ENCODE measurements at regions not wholly inside any gene's neighbourhood (a gene's known extent, or its start where the extent isn't known, plus 50 kb on each side); places are given as distances from the start of the nearest gene placed in this dataset.
"Not testable (repeated sequence)": the region's sequence is repeated elsewhere in the genome, so short reads cannot be mapped to it uniquely, and the experiment has no call there.

GRCh38 chr4:10878861-10879260 lies 194.3 kb upstream of the CLNK start:
- no peak for DNase-seq

- DNase-seq = no peak
These were observed 192.5 kb upstream of the CLNK start for GRCh38 chr4:10877076-10877475.

GRCh38 chr4:10875144-10875799 lies 190.7 kb upstream of the CLNK start:
- no peak for DNase-seq

- DNase-seq = no peak
These were observed 189.2 kb upstream of the CLNK start for GRCh38 chr4:10873809-10874208.

GRCh38 chr4:10872833-10873517 lies 188.4 kb upstream of the CLNK start:
- DNase-seq = no peak

- DNase-seq = no peak
These were observed 182.1 kb upstream of the CLNK start for GRCh38 chr4:10866666-10867065.

- no peak for DNase-seq
These were observed 176.5 kb upstream of the CLNK start for GRCh38 chr4:10861036-10861435.

- DNase-seq = no peak
These were observed 171.8 kb upstream of the CLNK start for GRCh38 chr4:10856271-10856782.

- no peak for DNase-seq
These were observed 168.6 kb upstream of the CLNK start for GRCh38 chr4:10853196-10853595.

- no peak for DNase-seq
These were observed 157.1 kb upstream of the CLNK start for GRCh38 chr4:10841697-10842096.

GRCh38 chr4:10837151-10837550 lies 152.6 kb upstream of the CLNK start:
- no peak for DNase-seq

- DNase-seq = no peak
These were observed 148.4 kb upstream of the CLNK start for GRCh38 chr4:10832806-10833628.

- DNase-seq = no peak
These were observed 147.3 kb upstream of the CLNK start for GRCh38 chr4:10831727-10832408.

GRCh38 chr4:10828918-10829538 lies 144.5 kb upstream of the CLNK start:
- DNase-seq = not testable (repeated sequence)

GRCh38 chr4:10821826-10822225 lies 137.3 kb upstream of the CLNK start:
- no peak for DNase-seq

GRCh38 chr4:10816571-10816970 lies 132.0 kb upstream of the CLNK start:
- no peak for DNase-seq

- DNase-seq = no peak
These were observed 127.4 kb upstream of the CLNK start for GRCh38 chr4:10811991-10812390.

GRCh38 chr4:10810411-10810810 lies 125.8 kb upstream of the CLNK start:
- DNase-seq = no peak

- no peak for DNase-seq
These were observed 125.3 kb upstream of the CLNK start for GRCh38 chr4:10809905-10810304.

GRCh38 chr4:10808591-10808990 lies 124.0 kb upstream of the CLNK start:
- no peak for DNase-seq

GRCh38 chr4:10806953-10807645 lies 122.5 kb upstream of the CLNK start:
- DNase-seq = no peak

All from stimulated activated CD4-positive, alpha-beta T cell treated with anti-CD3 and anti-CD28 coated beads, Interleukin-15, amount 100 ng/mL, for 24 hours (primary cell).